ENCODE measurements at regions not wholly inside any gene's neighbourhood (a gene's known extent, or its start where the extent isn't known, plus 50 kb on each side); places are given as distances from the start of the nearest gene placed in this dataset.
"Not testable (repeated sequence)": the region's sequence is repeated elsewhere in the genome, so short reads cannot be mapped to it uniquely, and the experiment has no call there.

DNA sequence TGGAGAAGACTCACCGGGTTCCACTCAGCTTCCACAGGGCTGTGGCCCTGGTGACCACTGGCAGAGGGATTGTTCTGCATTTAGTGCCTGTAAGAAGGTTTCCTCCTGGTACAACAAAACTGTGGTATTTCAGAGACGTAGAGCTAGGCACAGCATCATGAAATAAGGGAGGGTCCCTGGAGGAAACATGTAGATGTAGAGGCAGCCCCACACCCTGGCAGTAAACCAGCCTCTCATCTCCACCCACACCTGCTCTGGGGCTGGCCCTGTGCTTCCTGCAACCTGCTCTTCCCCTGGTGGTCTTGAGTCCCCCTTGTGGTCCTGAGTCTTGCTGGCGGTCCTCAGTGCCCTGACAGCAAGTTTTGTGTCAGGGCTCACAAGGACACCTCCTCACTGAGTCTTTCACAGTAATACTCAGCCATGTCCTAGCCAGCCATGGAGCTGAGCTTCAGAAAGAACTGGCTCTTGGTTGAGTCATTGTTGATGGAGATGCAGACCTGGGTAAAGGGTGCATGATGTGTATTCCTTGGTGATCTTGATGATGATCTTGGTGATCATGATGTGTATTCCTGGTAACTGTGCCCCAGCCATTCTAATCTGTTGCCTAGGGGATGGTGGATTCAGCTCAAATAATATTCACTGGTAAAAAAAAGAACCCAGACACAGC, 121.8 kb downstream of the OR4M2 start:
- DNase-seq (ENCODE audit: low read depth), result not testable (repeated sequence)

DNA sequence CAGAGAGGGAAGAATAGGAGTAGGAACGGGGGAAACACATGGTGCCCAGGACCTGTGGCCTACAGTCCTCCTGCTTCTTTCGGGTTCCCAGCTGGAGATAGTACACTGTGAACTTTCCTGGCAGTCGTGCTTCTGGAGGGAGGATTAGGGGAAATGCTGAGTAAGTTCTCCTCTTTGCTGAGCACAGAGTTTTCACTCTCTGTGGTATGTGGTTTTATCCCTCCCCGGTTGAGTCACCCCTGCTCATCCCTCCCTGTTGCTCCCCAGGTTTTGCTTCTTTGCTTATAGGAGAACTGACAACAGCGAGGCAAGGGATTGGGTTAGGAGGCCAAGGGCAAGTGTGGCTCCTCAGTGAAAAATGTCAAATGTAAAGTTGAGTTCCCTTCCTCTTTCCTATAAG, 122.9 kb downstream of the OR4M2 start:
- DNase-seq (ENCODE audit: low read depth), result not testable (repeated sequence)

DNA sequence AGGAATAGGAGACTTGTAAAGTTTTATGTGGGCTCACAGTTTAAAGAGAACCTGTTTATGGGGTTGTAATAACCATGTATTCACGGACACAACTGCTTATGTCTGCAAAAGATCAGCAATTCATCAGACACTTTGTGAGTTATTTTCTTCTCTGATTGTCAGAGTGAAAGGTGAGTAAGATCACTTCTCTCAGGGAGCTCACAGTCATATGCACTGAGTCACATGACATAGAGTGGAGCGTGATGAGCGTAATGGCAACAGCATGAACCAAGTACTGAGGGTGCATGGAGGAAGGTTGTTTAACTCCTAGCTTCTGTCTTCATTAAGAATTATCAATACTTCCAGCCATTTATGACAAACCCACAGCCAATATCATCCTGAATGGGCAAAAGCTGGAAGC, 128.8 kb downstream of the OR4M2 start:
- not testable (repeated sequence) for DNase-seq (ENCODE audit: low read depth)

DNA sequence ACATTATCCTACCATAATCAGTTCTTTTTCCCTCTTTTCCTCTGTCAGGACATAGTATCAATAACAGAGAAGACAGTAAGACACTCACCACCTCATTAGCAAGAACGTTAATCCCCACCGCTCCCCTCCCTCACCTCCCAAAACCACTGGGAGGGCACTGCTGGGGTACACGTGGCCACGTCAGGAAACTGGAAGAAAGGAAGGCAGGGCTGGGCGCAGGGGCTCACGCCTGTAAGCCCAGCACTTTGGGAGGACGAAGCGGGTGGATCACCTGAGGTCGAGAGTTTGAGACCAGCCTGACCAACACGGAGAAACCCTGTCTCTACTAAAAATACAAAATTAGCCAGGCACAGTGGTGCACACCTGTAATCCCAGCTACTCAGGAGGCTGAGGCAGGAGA, 142.3 kb downstream of the OR4M2 start:
- not testable (repeated sequence) for DNase-seq (ENCODE audit: low read depth)

DNA sequence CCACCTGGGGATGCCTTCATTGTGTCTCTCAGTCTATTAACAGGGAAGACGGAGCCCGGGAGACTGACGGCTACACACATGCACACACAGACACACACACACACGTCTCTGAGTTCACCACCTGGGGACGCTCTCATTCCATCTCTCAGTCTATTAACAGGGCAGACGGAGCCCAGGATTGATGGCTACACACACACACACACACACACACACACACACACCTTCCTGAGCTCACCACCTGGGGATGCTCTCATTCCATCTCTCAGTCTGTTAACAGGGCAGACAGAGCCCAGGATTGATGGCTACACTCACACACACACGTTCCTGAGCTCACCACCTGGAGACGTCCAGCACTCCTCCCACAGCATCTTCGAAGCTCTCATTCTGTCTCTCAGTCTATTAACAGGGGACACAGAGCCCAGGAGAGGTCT, 143.9 kb downstream of the OR4M2 start:
- DNase-seq (ENCODE audit: low read depth), result no peak

DNA sequence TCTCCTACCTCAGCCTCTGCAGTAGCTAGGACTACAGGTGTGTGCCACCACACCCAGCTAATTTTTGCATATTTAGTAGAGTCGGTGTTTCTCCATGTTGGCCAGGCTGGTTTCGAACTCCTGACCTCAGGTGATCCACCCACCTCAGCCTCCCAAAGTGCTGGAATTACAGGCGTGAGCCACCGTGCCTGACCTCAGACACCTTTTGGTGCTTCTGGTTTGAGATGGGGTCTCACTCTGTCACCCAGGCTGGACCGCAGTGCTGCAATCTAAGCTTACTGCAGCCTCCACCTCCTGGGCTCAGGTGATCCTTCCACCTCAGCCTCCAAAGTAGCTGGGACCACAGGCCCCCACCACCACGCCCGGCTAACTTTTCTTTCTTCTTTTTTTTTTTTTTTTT, 144.6 kb downstream of the OR4M2 start:
- not testable (repeated sequence) for DNase-seq (ENCODE audit: low read depth)

DNA sequence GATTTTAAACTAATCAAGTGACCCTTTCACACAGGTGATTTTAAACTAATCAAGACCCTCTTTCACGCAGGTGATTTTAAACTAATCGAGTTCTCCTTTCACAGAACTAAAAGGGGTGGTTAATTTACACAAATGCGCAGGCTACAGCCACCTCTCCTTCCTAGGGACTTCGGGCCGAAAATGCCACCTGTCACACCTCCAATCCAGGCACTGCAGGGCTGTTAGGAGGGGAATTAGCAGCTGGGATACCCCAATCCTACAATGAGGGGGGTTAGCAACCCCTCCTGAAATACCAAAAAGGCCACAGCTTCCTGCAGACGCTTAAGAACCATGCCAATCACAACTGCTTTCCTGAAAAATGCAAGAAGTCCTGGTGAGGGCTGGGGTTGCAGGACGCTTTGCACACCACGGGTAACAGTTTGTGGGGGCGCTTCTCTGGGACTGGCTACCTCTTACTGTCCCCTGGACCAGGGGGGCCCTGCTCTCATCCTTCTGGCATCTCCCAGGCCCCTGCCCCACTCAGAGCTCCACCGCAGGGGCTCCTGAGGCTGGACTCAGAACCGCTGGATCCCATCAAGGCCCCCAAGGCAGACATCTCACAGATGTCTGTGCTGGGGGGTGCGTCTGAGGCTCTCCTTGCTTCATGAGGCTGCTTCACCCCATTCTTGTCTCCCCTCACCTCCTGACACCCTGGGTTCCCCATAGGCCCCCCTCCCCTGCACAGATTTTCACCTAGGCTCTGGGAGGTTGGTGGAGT, 145.9 kb downstream of the OR4M2 start:
- DNase-seq (ENCODE audit: low read depth), result no peak

DNA sequence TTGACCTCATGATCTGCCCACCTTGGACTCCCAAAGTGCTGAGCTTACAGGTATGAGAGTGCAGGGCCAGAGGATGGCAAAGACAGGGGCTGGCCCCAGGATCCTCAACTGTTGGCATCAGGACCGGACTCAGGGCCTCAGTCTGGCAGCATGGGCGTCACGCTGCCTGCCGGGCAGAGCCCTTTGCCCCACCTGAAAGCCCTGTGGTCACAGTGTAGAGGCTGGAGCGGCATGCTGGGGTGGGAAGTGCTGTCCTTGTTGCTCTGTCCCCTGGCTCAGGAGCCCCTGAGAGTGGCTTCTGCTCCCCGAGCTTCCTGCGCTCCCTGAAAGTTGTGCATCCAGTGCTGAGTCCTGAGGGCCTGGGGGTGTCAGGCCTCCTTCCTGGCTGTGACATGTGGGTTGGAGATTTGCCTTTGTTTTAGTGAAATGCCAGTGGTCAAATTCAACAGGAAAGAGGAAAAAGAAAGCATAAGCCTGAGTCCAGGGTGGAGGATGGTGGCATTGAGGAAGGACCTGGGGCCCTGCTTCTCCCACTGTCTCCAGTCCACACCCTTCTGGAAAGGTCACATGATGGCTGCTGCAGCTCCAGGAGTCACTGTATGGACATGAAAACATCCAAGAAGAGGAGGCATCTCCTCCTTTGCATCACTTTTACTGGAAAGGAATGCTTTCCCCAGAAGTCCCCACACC, 147.2 kb downstream of the OR4M2 start:
- DNase-seq (ENCODE audit: low read depth), result no peak

DNA sequence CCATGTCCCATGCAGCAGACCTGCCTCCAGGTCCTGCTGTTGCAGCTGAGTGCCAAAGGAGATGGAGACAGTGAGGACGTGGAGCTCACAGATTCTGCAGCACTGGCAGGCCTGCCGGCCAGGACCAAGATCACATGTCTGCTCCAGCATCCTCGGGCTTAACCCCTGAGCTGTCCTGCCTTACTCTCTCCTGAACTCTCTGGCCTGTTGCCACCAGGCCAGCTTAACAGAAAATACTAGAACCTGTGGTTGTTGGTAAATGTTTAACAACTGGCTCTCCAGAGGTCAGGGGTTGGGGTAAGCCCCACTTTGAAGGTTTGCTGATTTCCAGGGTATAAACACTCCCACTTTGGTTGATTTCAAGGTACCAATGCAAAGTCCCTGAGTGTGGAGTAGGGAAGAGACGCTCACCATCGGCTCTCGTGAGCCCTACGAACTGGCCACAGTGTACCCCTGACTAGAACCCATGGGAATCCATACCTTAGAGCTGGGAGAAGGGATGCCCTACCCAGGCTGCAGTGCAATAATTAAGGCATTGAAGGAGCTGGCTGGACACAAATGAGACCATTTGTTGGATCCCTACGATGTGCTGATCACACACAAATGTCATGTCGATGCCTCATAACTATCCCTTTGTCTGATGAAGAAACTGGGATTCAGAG, 147.9 kb downstream of the OR4M2 start:
- DNase-seq (ENCODE audit: low read depth), result no peak

DNA sequence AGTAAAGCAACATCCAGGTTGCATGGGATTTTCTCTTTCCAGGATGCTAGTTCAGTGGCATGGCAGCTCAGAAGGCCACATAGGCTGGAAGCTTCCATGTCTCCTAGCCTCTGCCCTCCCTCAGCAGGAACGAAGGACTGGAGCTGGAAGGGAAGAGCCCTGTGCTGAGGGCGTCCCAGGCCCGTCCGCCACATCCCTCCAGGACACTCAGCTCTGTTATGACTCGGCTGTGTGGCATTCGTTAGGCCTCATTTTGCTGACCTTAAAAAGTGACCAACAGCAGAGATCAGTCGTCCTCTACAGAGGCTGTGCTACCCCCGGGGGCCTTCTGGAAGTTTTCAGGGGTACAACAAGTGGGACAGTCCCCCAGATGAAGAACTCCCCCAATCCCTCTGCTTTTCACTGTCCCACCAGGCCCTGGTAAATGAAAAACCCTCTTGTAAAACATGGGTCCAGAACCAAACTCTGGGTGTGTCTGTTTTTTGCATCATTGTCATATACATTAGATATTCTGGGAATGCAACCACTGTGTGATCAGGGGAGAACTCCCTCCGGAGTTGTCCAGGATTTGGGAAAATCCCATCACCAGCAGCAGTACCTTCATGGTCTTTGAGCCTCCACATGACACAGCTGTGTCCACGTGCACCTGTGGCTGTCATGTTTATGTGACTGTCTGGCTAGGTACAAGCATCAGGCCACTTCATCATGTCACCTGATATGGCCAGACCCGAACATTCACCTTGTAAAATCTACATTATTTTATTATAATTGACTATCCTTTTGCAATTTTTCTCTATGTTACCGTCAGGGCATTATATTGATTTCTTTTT, 149.9 kb downstream of the OR4M2 start:
- no peak for DNase-seq (ENCODE audit: low read depth)

DNA sequence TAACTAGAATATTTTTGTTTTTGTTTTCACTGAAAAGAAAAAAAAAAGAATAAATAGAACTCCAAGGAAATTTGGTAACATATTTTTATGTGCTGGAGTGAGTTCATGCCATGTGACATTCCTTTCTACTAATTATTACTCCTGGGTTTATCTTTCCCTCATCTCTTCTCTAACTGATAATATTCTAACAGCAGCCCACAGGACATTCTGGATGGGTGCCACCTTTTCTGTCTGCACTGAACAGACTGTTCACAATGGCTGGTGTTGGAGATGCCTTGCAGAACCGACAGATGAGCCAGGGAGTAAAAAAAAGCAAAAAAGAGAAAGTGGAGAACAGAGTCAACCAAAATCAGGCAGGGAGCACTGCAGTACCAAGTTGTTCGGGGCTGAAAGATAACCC, 151.3 kb downstream of the OR4M2 start:
- no peak for DNase-seq (ENCODE audit: low read depth)

DNA sequence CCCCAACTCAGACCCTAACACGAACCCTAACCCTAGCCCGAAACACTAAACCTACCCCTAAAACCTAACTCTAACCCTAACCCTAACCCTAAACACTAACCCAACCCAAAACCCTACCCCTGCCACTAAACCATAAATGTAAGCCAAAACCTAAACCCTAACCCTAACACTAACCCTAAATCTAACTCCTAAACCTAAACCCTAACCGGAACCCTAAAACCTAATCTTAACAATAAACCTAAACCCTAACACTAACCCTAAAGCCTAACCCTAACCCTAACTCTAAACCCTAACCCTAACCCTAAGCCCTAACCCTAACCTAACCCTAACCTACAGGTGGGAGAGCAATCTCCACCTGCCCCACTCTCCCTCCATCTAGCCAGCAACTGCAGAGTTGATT, 152.3 kb downstream of the OR4M2 start:
- no peak for DNase-seq (ENCODE audit: low read depth)

DNA sequence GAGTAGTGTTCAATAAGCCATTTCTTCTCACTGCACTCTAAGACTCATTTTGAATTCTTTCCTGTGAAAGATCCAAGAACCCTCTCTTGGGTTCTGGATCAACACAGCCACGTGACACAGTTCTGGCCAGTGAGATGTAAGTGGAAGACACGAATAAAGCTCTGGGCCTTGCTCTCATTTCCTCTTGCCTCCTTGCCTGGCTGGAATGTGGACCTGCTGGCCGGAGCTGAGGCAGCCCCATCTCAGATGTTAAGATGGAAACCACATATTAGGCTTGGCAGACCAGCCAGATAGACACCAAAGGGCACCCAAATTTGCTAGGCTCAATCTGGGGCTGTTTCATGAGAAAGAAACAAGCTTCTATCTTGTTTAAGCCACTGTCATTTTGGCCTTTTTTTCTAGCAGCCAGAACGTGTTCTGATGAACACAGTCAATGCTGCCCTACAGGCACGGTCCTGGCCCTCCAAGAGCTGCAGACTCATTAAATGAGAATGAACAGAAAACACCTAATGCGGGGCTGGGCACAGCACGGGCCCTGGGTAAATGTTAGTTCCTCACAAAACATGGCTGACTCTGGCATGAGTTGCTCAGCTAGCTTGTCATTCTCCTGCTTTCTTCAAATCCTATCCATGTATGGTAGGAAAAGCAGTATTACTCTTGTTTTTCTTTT, 155.1 kb downstream of the OR4M2 start:
- not testable (repeated sequence) for DNase-seq (ENCODE audit: low read depth)

DNA sequence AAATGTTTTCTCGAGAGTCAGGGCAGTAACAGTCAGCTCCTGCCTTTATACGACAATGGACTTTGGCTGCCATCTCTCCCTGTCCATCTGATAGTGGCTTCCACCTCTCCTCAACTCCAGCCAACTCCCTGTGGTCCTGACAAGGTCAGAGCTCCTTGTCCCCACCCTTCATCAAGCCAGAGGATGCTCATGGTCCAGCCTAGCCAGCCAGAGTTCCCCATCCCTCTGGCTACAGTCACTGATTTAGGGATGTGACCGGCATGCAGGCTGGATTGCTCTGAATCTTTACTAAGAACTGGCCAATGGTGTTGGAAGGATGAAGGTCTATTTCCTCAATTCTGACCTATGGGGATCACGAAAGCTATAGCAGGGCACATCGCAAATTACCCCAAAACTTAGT, 156.1 kb downstream of the OR4M2 start:
- no peak for DNase-seq (ENCODE audit: low read depth)

DNA sequence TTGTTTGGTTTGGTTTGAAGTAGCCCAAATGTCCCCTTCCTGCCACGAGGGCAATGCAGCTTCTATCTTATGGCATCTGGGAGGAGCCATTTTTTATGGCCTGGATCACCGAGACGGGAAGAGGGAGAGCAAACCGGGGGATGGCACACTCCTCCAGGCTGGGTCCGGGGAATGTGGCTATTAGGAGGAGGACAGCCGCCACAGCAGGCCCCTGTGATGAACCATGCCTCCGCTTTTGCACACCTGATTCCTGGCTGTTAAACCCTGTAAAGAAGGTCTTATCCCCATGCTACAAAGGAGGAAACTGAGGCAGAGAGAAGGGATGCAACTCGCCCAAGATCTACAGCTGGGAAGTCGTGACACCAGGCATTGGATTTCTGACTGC, 157.6 kb downstream of the OR4M2 start:
- DNase-seq (ENCODE audit: low read depth), result no peak

DNA sequence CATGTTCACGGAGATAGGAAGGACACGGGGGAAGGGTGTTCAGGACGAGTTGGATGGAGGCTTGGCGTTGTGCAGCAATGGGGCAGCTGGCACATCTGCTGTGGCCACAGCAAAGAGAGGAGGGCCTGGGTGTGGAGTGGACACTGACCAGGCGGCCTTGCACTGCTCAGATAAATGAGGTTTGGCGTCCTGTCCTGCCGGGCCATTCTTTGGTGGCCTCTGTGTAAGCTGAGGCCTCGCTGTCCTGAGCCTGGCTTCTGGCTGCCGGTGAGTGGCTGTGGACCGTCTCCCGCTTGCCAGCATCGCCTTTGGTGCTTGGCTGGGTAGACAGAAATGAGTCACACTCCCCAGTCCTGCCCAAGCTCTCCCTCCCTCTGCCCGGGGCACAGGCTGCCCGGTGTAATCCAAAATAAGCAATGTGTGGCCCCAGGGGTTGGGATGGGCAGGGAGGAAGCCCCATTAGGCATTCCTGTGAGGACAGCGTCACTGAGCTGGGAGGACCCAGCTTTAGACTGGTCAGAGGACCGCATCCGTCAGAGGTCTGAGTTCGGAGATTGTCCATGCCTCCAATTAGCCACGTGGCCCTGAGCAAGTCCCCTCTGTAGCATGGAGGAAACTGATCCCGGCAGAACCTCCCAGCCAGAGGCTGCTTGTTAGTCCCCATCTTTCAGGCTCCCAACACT, 158.1 kb downstream of the OR4M2 start:
- DNase-seq (ENCODE audit: low read depth), result peak; percentile 40

DNA sequence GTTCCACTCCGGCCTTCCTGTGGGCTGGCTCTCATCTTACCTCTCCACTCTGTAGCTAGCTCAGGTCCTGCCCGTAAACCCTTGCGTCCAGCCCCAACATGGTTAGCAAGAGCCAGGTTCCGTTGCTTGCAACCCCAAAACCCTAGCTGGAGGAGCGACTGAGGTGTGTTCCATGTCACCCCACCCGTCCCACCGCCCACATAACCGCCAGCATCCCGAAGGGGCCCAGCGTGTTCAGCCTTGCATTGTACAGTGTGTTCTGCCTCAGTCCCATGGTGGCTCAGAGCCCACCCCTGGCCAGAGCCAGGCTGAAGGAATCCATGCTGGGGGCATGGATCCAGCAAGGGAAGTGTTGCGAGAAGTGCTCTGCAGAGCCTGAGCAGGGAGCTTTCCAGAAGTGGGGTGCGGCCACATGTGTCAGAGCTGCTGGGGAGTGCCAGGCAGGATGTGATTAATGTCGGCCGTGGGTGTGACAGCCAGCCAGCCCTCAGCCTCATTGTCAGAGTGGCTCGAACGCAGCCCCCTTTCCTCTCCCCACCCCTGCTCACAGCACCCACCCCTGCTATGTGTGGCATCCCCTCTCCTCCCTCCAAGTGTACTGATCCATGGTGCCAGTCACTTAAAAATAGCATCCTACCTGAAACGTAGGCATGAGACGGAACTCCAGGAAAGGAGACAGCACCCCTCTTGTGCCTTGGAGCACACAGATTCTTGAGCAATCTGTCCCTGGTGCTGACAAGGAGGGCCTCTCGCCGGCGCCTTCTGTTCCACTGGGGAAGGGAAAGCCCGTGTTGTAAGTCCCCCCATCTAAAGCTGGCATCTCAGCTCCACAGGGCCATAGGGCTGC, 158.9 kb downstream of the OR4M2 start:
- not testable (repeated sequence) for DNase-seq (ENCODE audit: low read depth)

DNA sequence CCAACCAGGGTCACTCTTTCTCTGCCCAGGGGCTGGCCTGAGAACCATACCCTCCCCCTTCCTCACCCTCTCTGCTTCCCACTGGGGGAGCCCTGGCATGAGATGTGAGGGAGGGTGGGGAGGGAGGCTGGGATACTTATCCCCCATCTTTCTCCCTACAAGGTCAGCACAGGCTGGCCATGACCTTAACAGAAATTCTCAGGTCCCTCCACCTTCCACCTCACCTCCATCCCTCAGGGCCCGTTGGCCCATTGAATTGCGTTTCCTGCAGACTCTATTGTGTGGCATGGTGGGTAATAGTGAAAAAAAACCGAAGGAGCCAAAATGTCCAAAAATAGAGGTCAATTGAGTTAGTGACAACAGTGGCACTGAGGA, 159.5 kb downstream of the OR4M2 start:
- no peak for DNase-seq (ENCODE audit: low read depth)

DNA sequence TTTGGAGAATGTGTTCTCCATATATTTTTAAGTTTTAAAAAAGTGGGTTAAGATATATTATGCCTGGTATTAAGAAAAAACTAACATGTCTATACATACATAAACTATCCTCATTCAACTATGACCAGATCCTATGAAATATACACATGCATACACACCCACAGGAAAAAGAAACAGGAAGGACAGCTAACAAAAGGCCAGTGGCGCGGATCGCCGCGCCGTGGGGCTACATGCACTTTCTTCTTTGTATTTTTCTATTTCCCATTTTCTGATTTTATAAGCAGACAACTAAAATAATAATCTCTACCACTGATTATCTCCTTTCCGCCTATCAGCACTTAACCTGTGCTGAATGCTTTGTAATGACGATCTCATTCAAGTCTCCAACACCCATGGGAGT, 160.1 kb downstream of the OR4M2 start:
- no peak for DNase-seq (ENCODE audit: low read depth)

DNA sequence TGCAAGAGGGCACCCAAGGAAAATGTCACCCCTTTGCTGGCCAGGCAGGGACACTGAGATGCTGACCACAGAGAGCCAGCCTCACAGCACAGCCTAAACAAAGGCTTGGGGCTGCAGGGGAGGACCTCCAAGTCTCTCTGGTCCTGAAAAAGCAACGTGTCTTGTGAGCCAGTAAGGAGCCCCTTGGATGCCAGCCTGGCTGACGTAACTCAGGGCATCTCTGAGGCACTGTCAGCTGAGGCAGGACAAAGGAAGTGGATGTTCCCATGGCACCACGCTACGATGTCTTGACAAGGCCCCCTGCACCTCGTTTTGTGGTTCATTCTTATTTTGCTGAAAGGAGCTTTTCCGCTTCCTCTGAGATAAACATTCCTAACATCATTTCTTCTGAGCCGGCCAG, 160.7 kb downstream of the OR4M2 start:
- no peak for DNase-seq (ENCODE audit: low read depth)
